Activated naive CD4-positive, alpha-beta T cell treated with anti-CD3 and anti-CD28 coated beads for 36 hours (primary cell): ENCODE measurements at regions not wholly inside any gene's neighbourhood (a gene's known extent, or its start where the extent isn't known, plus 50 kb on each side); places are given as distances from the start of the nearest gene placed in this dataset.
A peak's percentile ranks its signal among the peaks of the same experiment; 100 is the strongest.

Experiments used
- CTCF ChIA-PET: fragments of 350-600 bp; sonication (Branson Sonifier 250); formaldehyde crosslinking; loops from one replicate; lab custom pipeline; 2021; ENCODE audit warnings: antibody characterized with exemption; lab: Charles Lee
- DNase-seq: peaks from one replicate; pipeline ENCODE4 v3.0.0-alpha.2; 2020
- H3K27ac Mint-ChIP-seq: one replicate; pipeline ENCODE4 v1.8.0; 2021; ENCODE audit warnings: mild to moderate bottlenecking, mixed read lengths
- H3K27me3 Mint-ChIP-seq: one replicate; pipeline ENCODE4 v1.8.0; 2021; ENCODE audit warnings: low read depth, mixed read lengths
- H3K36me3 Mint-ChIP-seq: one replicate; pipeline ENCODE4 v1.8.0; 2021; ENCODE audit warnings: low read depth, mixed read lengths
- H3K4me1 Mint-ChIP-seq: one replicate; pipeline ENCODE4 v1.8.0; 2021; ENCODE audit warnings: low read depth, mixed read lengths
- H3K4me3 Mint-ChIP-seq: one replicate; pipeline ENCODE4 v1.8.0; 2021; ENCODE audit warnings: mild to moderate bottlenecking, moderate library complexity, mixed read lengths
- H3K9me3 Mint-ChIP-seq: one replicate; pipeline ENCODE4 v1.8.0; 2021; ENCODE audit warnings: mixed read lengths
- intact Hi-C: fragments of 100-400 bp; cut with micrococcal nuclease; formaldehyde crosslinking; loops from one replicate; pipeline ENCODE4 v1.15.1; 2023

DNA sequence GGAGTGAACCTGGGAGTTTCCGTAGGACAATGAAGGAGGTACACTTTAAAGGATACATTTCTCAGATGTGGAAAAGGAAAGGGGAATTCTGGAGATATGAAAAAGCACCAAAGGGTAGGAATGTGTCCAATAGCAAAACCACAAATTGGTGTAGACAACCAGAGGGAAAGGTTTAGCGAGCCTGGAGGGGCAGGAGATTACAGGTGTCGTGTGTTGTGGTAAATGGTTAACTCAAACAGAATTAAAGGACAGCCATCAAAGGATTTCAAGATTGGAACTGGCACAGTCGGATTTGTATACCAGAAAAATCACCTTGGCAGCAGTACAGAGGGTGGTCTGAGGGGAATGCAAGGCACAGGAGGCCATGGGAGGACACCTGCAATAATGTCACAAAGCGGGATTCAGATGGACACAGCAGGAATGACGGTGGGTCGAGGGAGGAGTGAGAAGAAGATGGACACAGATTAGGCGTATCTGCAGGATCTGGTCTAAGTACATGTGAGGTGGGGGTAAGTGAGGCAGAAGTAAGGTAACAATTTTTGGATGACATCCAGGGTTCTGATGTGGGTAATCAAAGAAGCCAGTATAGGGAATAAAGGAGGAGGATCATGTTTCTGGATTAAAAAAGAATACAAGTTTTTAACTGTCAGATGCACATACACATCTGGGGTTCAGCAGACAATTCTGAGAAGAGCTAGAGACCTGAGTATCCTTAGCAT, 361.6 kb downstream of the KLF12 start:
- Mint-ChIP-seq H3K36me3 (peaks cover 25% of the 10 kb centered on the region), H3K27ac (no peak overlapping the region), H3K9me3 (peaks cover 25% of the 10 kb centered on the region), H3K4me1 (peaks cover 34% of the 10 kb centered on the region), H3K27me3 (no peaks in the 10 kb centered on the region), H3K4me3 (no peak overlapping the region)
- CTCF ChIA-PET, result interaction anchor here (0.6 to 1.6 kb wide), 3 partner anchors 9 to 514 kb away, joined by 3 to 5 read pairs (median 4); no protein-coding TSS in a partner anchor
- no peak for DNase-seq
- intact Hi-C loops, result no loop called here

DNA sequence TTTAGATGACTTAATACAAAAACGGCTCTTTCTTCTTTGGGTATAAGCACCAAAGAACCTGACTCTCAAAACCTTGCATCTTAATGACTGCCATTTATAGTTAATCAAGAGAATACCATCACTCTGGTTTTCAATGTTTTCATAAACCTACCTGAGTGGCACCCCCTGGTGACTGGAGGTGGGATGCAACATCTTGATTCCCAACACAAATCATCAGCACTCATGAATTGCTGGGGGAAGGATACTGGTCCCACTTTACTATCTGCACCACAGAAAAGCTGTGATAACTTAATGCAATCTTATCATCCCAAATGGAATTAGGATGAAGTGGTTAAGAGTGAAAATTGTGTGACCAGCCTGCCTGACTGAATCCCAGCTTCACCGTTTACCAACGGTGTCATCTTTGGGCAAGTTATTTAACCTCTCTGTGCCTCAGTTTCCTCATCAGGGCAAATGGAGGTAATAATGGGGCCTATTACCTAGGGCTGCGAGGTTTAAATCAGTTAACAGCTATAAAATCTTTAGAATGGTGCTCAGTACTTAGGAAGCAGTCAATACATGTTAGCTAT, 366.4 kb downstream of the KLF12 start:
- H3K27ac Mint-ChIP-seq, result peak overlapping the region; percentile 75
- peaks cover 61% of the 10 kb centered on the region for H3K4me1 Mint-ChIP-seq
- H3K9me3 Mint-ChIP-seq, result peaks cover 13% of the 10 kb centered on the region
- H3K27me3 Mint-ChIP-seq, result no peaks in the 10 kb centered on the region
- peak; percentile 68 for DNase-seq
- CTCF ChIA-PET, result interaction anchor here (0.7 to 4.3 kb wide), 14 partner anchors 11 to 520 kb away, joined by 3 to 37 read pairs (median 4); no protein-coding TSS in a partner anchor
- peaks cover 14% of the 10 kb centered on the region for H3K36me3 Mint-ChIP-seq
- no peak overlapping the region for H3K4me3 Mint-ChIP-seq
- intact Hi-C loops, result loop anchor here (1.0 to 5.0 kb wide), 8 partner anchors 14 to 1779 kb away; partner anchors contain the start of genes PIBF1 and UCHL3

- peak; percentile 23 for DNase-seq
- Mint-ChIP-seq H3K36me3 (peaks cover 9% of the 10 kb centered on the region), H3K4me1 (peaks cover 60% of the 10 kb centered on the region), H3K9me3 (peaks cover 8% of the 10 kb centered on the region), H3K4me3 (no peak overlapping the region), H3K27ac (peak overlapping the region; percentile 75), H3K27me3 (no peaks in the 10 kb centered on the region)
- CTCF ChIA-PET, result interaction anchor here (0.7 to 4.3 kb wide), 12 partner anchors 11 to 365 kb away, joined by 3 to 37 read pairs (median 4); no protein-coding TSS in a partner anchor
- intact Hi-C loops, result loop anchor here (1.0 to 5.0 kb wide), 8 partner anchors 13 to 1780 kb away; partner anchors contain the start of genes PIBF1 and UCHL3
Measured at GRCh38 chr13:73767191-73767741, 366.9 kb downstream of the KLF12 start.

DNA sequence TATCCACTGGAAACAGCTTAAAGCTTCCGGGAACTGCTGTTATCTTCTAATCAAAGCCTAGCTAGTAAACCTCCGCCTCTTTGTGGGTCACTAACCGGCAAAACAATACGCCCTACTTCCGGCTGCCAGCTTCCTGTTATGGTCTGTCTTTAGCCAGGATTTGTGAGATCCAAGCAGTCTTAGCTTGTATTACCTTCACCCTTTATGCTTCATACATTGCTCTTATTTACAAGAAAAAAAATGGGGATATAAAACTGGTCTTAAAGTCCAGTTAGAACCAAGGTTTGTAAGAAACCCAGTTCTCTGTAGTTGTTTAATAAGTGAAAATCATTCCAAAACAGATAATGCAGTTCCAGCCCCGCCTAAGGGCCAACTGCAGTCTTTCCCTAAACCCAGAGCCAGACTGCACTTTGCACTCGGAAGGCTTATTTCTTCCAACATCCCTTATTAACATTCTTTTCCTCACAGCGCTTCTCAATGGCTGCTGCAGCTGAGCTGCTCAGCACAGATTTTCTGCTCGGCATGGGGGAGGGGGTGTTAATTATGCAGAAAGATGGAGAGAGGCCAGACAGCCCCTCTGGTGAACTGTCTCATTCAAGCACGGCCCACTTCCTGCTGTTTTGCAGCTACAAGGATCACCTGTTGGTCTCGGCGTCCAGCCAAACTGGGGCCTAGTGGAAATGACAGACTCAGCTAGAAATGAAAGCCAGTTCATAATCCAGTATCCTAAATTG, 368.4 kb downstream of the KLF12 start:
- peak; percentile 95 for DNase-seq
- H3K27me3 Mint-ChIP-seq, result no peaks in the 10 kb centered on the region
- peak overlapping the region; percentile 70 for H3K4me3 Mint-ChIP-seq
- peaks cover 9% of the 10 kb centered on the region for H3K36me3 Mint-ChIP-seq
- intact Hi-C loops, result loop anchor here (1.0 to 5.0 kb wide), 9 partner anchors 51 to 1781 kb away; partner anchors contain the start of genes KLF12, PIBF1 and UCHL3
- CTCF ChIA-PET, result interaction anchor here (0.6 to 4.3 kb wide), 4 partner anchors 9 to 45 kb away, joined by 3 to 37 read pairs (median 4); no protein-coding TSS in a partner anchor
- peaks cover under 1% of the 10 kb centered on the region for H3K9me3 Mint-ChIP-seq
- H3K4me1 Mint-ChIP-seq, result peaks cover 64% of the 10 kb centered on the region
- H3K27ac Mint-ChIP-seq, result peak overlapping the region; percentile 92

GRCh38 chr13:73759434-73759833, 374.8 kb downstream of the KLF12 start:
- CTCF ChIA-PET, result interaction anchor here (1.0 kb wide), 1 partner anchor 265 kb away, joined by 3 read pairs; no protein-coding TSS in a partner anchor
- Mint-ChIP-seq H3K27ac (no peak overlapping the region), H3K27me3 (no peaks in the 10 kb centered on the region), H3K4me3 (no peak overlapping the region), H3K9me3 (no peaks in the 10 kb centered on the region), H3K4me1 (peaks cover 57% of the 10 kb centered on the region), H3K36me3 (peaks cover 7% of the 10 kb centered on the region)
- DNase-seq, result no peak
- intact Hi-C loops, result loop anchor here (2.0 to 10.0 kb wide), 2 partner anchors 17 to 815 kb away; no protein-coding TSS in a partner anchor

- H3K36me3 Mint-ChIP-seq, result peaks cover 6% of the 10 kb centered on the region
- DNase-seq, result no peak
- no peak overlapping the region for H3K27ac Mint-ChIP-seq
- CTCF ChIA-PET, result interaction anchor here (0.6 to 3.9 kb wide), 6 partner anchors 10 to 529 kb away, joined by 3 to 37 read pairs (median 4); no protein-coding TSS in a partner anchor
- peaks cover 46% of the 10 kb centered on the region for H3K4me1 Mint-ChIP-seq
- no peak overlapping the region for H3K4me3 Mint-ChIP-seq
- no peaks in the 10 kb centered on the region for H3K9me3 Mint-ChIP-seq
- intact Hi-C loops, result loop anchor here (2.0 to 10.0 kb wide), 2 partner anchors 15 to 817 kb away; no protein-coding TSS in a partner anchor
- H3K27me3 Mint-ChIP-seq, result no peaks in the 10 kb centered on the region
Measured at GRCh38 chr13:73757481-73758233, 376.5 kb downstream of the KLF12 start.

GRCh38 chr13:73754727-73755292, 379.4 kb downstream of the KLF12 start:
- DNase-seq, result peak; percentile 20
- H3K27ac Mint-ChIP-seq, result no peak overlapping the region
- CTCF ChIA-PET, result interaction anchor here (0.5 to 3.9 kb wide), 17 partner anchors 9 to 1170 kb away, joined by 3 to 37 read pairs (median 4); no protein-coding TSS in a partner anchor
- no peaks in the 10 kb centered on the region for H3K27me3 Mint-ChIP-seq
- intact Hi-C loops, result loop anchor here (1.0 to 10.0 kb wide), 5 partner anchors 12 to 1464 kb away; no protein-coding TSS in a partner anchor
- peaks cover 7% of the 10 kb centered on the region for H3K36me3 Mint-ChIP-seq
- H3K4me1 Mint-ChIP-seq, result peaks cover 33% of the 10 kb centered on the region
- no peak overlapping the region for H3K4me3 Mint-ChIP-seq
- no peaks in the 10 kb centered on the region for H3K9me3 Mint-ChIP-seq

DNA sequence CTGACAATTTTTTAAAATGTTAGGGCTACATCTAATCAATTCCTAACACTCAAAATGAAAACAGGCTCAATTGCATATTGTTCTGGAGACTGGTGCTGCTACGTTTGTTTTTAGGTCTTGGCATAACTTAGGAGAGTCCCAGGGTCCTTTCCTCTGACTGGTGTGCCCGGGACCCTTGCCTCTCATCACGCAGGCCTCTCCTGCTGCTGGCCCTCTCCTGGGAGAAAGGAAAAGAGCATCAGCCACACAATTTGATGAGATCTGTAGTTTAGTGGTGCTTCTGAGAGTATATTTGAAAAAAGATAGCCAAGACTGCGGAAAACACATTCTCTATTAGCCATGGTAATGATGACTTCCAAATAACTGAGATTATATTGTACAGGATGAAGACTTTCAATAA, 380.0 kb downstream of the KLF12 start:
- CTCF ChIA-PET, result interaction anchor here (0.7 to 3.9 kb wide), 3 partner anchors 10 to 538 kb away, joined by 4 to 37 read pairs (median 4); no protein-coding TSS in a partner anchor
- no peaks in the 10 kb centered on the region for H3K27me3 Mint-ChIP-seq
- no peak overlapping the region for H3K27ac Mint-ChIP-seq
- intact Hi-C loops, result loop anchor here (1.0 to 10.0 kb wide), 5 partner anchors 13 to 1465 kb away; no protein-coding TSS in a partner anchor
- peaks cover 8% of the 10 kb centered on the region for H3K36me3 Mint-ChIP-seq
- H3K4me1 Mint-ChIP-seq, result peaks cover 28% of the 10 kb centered on the region
- DNase-seq, result no peak
- H3K4me3 Mint-ChIP-seq, result no peak overlapping the region
- no peaks in the 10 kb centered on the region for H3K9me3 Mint-ChIP-seq

GRCh38 chr13:73751290-73751689, 382.9 kb downstream of the KLF12 start:
- no peak overlapping the region for H3K27ac Mint-ChIP-seq
- CTCF ChIA-PET, result interaction anchor here (1.1 kb wide), 1 partner anchor 12 kb away, joined by 3 read pairs; no protein-coding TSS in a partner anchor
- H3K4me1 Mint-ChIP-seq, result peaks cover 15% of the 10 kb centered on the region
- H3K27me3 Mint-ChIP-seq, result no peaks in the 10 kb centered on the region
- H3K4me3 Mint-ChIP-seq, result no peak overlapping the region
- H3K9me3 Mint-ChIP-seq, result no peaks in the 10 kb centered on the region
- no peak for DNase-seq
- peaks cover 14% of the 10 kb centered on the region for H3K36me3 Mint-ChIP-seq
- intact Hi-C loops, result loop anchor here (10.0 kb wide), 1 partner anchor 824 kb away; no protein-coding TSS in a partner anchor

DNA sequence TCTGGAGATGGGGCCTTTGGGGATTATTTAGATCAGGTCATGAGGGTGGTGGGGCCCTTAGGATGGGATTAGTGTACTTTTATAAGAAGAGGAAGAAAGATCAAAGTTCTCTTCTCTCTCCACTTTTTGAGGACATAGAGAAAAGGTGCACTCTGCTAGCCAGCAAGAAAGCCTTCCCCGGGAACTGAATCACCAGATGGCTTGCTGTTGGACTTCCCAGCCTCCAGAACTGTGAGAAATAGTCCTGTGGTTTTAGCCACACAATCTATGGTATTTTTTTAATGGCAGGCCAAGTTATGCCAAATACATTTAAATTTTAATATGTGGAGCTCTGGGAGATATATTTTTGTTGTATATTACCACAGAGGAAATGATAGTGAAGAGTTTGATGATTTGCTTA, 385.8 kb downstream of the KLF12 start:
- H3K4me3 Mint-ChIP-seq, result no peak overlapping the region
- peaks cover 14% of the 10 kb centered on the region for H3K36me3 Mint-ChIP-seq
- H3K4me1 Mint-ChIP-seq, result peaks cover 28% of the 10 kb centered on the region
- no peak overlapping the region for H3K27ac Mint-ChIP-seq
- DNase-seq, result no peak
- H3K27me3 Mint-ChIP-seq, result no peaks in the 10 kb centered on the region
- H3K9me3 Mint-ChIP-seq, result no peaks in the 10 kb centered on the region
- CTCF ChIA-PET, result no interaction called here
- intact Hi-C loops, result no loop called here
